HUES48 (cell line): ENCODE measurements at regions not wholly inside any gene's neighbourhood (a gene's known extent, or its start where the extent isn't known, plus 50 kb on each side); places are given as distances from the start of the nearest gene placed in this dataset.

ENCODE experiments used
- H3K27ac ChIP-seq: one replicate; pipeline ENCODE4 v1.7.0; 2013; ENCODE audit warnings: low read depth, low read length, inconsistent platforms
- H3K27me3 ChIP-seq: 2 replicates; pipeline ENCODE4 v1.6.1; 2013; ENCODE audit warnings: mild to moderate bottlenecking, low read length; ENCODE audit not compliant: control insufficient read depth, insufficient read depth
- H3K36me3 ChIP-seq: 2 replicates; pipeline ENCODE4 v1.6.1; 2013; ENCODE audit warnings: low read length; ENCODE audit not compliant: control insufficient read depth, insufficient read depth
- H3K4me1 ChIP-seq: 2 replicates; pipeline ENCODE4 v1.6.1; 2013; ENCODE audit warnings: mild to moderate bottlenecking, low read length; ENCODE audit not compliant: control insufficient read depth, insufficient read depth
- H3K4me3 ChIP-seq: 2 replicates; pipeline ENCODE4 v1.5.1; 2013; ENCODE audit warnings: mild to moderate bottlenecking, low read depth, low read length
- H3K9ac ChIP-seq: 2 replicates; pipeline ENCODE4 v1.6.1; 2013; ENCODE audit warnings: mild to moderate bottlenecking, low read depth, low read length, moderate library complexity
- H3K9me3 ChIP-seq: 2 replicates; pipeline ENCODE4 v1.6.1; 2013; ENCODE audit warnings: low read length; ENCODE audit not compliant: control insufficient read depth, insufficient read depth

DNA sequence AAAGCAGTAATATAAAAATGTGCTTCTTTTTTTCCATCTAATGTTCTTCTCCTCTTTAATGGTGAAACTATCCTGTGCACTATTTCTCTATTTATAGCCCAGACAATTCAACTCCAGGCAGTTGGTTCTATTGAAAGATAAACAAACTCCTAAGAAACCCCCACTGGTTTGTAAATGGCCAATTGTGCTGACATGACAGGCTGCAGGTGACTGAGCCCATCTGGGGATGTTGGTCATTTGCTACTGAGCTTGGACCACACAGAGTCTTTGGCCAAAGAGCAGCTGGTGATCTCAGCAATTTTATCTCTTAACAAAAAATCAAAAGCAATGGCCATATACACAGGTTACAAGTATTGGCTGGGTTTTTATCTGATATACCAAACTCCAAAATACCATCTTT lies 631.8 kb upstream of the CELF2 start:
- H3K4me3 ChIP-seq: no peak overlapping the region
- no peak overlapping the region for H3K9ac ChIP-seq

DNA sequence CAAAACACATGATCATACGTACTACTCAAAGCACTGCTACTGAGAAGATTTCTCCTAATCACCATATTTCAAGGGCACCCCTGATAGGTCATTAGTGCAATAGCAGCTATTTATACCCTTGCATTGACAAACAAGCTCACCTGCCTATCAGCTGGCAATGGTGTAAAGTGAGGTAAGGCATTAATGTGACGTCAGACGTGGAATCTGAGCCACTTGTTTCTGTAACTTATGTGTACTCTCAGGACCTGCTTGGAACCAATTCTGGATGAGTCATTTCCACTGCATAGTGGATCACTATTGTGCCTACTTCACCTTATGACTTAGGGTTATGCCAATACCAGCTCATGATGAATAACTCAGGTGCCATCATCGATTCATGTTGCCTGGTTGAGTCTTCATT lies 628.5 kb upstream of the CELF2 start:
- Histone ChIP-seq H3K9me3 (no peaks in the 10 kb centered on the region), H3K27ac (no peak overlapping the region), H3K27me3 (no peaks in the 10 kb centered on the region), H3K9ac (no peak overlapping the region), H3K4me3 (no peak overlapping the region), H3K36me3 (no peaks in the 10 kb centered on the region), H3K4me1 (no peaks in the 10 kb centered on the region)

More for the DNA sequence above, 631.8 kb upstream of the CELF2 start:
- H3K9me3 ChIP-seq: no peaks in the 10 kb centered on the region
- H3K27me3 ChIP-seq: no peaks in the 10 kb centered on the region
- no peaks in the 10 kb centered on the region for H3K36me3 ChIP-seq
- no peaks in the 10 kb centered on the region for H3K4me1 ChIP-seq
- no peak overlapping the region for H3K27ac ChIP-seq

- Histone ChIP-seq H3K9me3 (no peaks in the 10 kb centered on the region), H3K9ac (no peak overlapping the region), H3K27ac (no peak overlapping the region), H3K4me1 (no peaks in the 10 kb centered on the region), H3K27me3 (no peaks in the 10 kb centered on the region), H3K4me3 (no peak overlapping the region), H3K36me3 (no peaks in the 10 kb centered on the region)
Measured at GRCh38 chr10:10392511-10392910, 625.2 kb upstream of the CELF2 start.

- Histone ChIP-seq H3K9ac (no peak overlapping the region), H3K36me3 (no peaks in the 10 kb centered on the region), H3K9me3 (no peaks in the 10 kb centered on the region), H3K27me3 (no peaks in the 10 kb centered on the region), H3K4me1 (no peaks in the 10 kb centered on the region), H3K27ac (no peak overlapping the region), H3K4me3 (no peak overlapping the region)
Measured at GRCh38 chr10:10394933-10395658, 622.6 kb upstream of the CELF2 start.

GRCh38 chr10:10396601-10397000 lies 621.1 kb upstream of the CELF2 start:
- H3K36me3 ChIP-seq: no peaks in the 10 kb centered on the region
- no peaks in the 10 kb centered on the region for H3K4me1 ChIP-seq
- no peak overlapping the region for H3K9ac ChIP-seq
- no peak overlapping the region for H3K27ac ChIP-seq
- no peak overlapping the region for H3K4me3 ChIP-seq
- no peaks in the 10 kb centered on the region for H3K27me3 ChIP-seq
- no peaks in the 10 kb centered on the region for H3K9me3 ChIP-seq

DNA sequence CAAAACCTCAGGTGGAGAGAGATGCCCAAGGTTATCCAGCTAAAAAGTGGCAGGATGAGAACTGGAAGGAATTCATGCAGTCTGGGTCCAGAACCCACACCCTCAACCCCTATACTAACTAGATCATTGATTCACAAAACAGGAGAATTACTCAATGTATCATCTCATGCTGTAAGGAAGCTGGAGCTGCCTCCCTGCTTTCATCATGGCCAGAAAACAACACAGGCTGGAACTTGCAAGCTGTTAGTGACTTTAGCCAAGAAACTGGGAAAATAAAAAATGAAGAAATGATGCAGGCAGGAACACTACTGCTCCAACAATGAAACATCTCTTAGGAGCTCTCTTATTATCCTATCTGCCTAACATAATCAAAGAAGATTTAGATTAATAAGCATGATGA lies 619.8 kb upstream of the CELF2 start:
- Histone ChIP-seq H3K27me3 (no peaks in the 10 kb centered on the region), H3K9me3 (no peaks in the 10 kb centered on the region), H3K4me1 (no peaks in the 10 kb centered on the region), H3K4me3 (no peak overlapping the region), H3K36me3 (no peaks in the 10 kb centered on the region), H3K27ac (no peak overlapping the region), H3K9ac (no peak overlapping the region)

- Histone ChIP-seq H3K4me3 (no peak overlapping the region), H3K4me1 (no peaks in the 10 kb centered on the region), H3K27ac (no peak overlapping the region), H3K9ac (no peak overlapping the region), H3K9me3 (no peaks in the 10 kb centered on the region), H3K27me3 (no peaks in the 10 kb centered on the region), H3K36me3 (no peaks in the 10 kb centered on the region)
Measured at GRCh38 chr10:10403762-10404161, 613.9 kb upstream of the CELF2 start.

- Histone ChIP-seq H3K36me3 (no peaks in the 10 kb centered on the region), H3K27me3 (no peaks in the 10 kb centered on the region), H3K9ac (no peak overlapping the region), H3K4me3 (no peak overlapping the region), H3K27ac (no peak overlapping the region), H3K9me3 (no peaks in the 10 kb centered on the region), H3K4me1 (peaks cover 14% of the 10 kb centered on the region)
Measured at GRCh38 chr10:10417671-10418070, 600.0 kb upstream of the CELF2 start.

GRCh38 chr10:10418387-10418786 lies 599.3 kb upstream of the CELF2 start:
- Histone ChIP-seq H3K4me1 (peaks cover 14% of the 10 kb centered on the region), H3K9ac (no peak overlapping the region), H3K4me3 (no peak overlapping the region), H3K36me3 (no peaks in the 10 kb centered on the region), H3K27me3 (no peaks in the 10 kb centered on the region), H3K9me3 (no peaks in the 10 kb centered on the region), H3K27ac (no peak overlapping the region)

DNA sequence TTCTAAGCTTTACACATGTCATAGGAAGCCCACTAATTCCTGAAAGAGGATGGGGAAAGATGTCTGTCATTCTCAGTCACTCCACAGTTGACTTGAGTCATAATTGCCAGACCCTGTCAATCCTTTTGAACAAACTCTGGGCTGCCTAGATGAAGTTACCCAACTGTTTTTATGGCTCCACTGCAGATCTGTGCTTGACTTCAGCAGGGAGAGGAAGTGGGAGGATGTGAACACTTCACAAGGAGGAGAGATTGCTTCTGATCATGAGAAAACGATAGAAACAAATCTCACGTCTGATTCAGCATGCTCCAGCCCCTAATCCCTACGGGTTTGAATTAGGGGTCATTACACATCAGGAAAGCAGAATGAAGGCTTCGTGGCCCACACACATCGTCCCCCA lies 596.6 kb upstream of the CELF2 start:
- Histone ChIP-seq H3K4me1 (peaks cover 14% of the 10 kb centered on the region), H3K4me3 (no peak overlapping the region), H3K27me3 (no peaks in the 10 kb centered on the region), H3K36me3 (no peaks in the 10 kb centered on the region), H3K9me3 (no peaks in the 10 kb centered on the region), H3K9ac (no peak overlapping the region), H3K27ac (no peak overlapping the region)

GRCh38 chr10:10431422-10432066 lies 586.1 kb upstream of the CELF2 start:
- H3K4me3 ChIP-seq: no peak overlapping the region
- no peaks in the 10 kb centered on the region for H3K36me3 ChIP-seq
- H3K27me3 ChIP-seq: no peaks in the 10 kb centered on the region
- no peak overlapping the region for H3K27ac ChIP-seq
- no peaks in the 10 kb centered on the region for H3K4me1 ChIP-seq
- no peak overlapping the region for H3K9ac ChIP-seq
- H3K9me3 ChIP-seq: peaks cover 4% of the 10 kb centered on the region; the same call in 1 of the 2 replicates
